CD14-positive monocyte (primary cell): ENCODE measurements at regions not wholly inside any gene's neighbourhood (a gene's known extent, or its start where the extent isn't known, plus 50 kb on each side); places are given as distances from the start of the nearest gene placed in this dataset.

ENCODE experiments used
- DNase-seq, 3 donors: peaks; one replicate each; pipeline ENCODE4 v3.0.0-alpha.2; 2011 to 2022
- H2AFZ ChIP-seq: 2 replicates; pipeline ENCODE4 v1.6.0; 2012; ENCODE audit warnings: mild to moderate bottlenecking, low read depth, low read length, inconsistent platforms; ENCODE audit not compliant: insufficient read depth, poor library complexity, severe bottlenecking
- H3K27ac ChIP-seq, 2 donors: 1 replicate in 1 of 2; 2 replicates in 1 of 2; pipeline ENCODE4 v1.5.1; 2012 to 2013; ENCODE audit warnings: low read length in 2 of 2, control low read depth in 1 of 2, inconsistent platforms in 1 of 2, low read depth in 1 of 2, mild to moderate bottlenecking in 1 of 2
- H3K27me3 ChIP-seq, 2 donors: one replicate each; pipeline versions ENCODE4 v1.6.0 to v1.6.1; 2011 to 2013; ENCODE audit warnings: low read length in 2 of 2; ENCODE audit not compliant: control insufficient read depth in 2 of 2, insufficient read depth in 2 of 2
- H3K36me3 ChIP-seq, 2 donors: replicated peaks in 1 of 2; 1 replicate in 1 of 2; 2 replicates in 1 of 2; pipeline versions ENCODE4 v1.5.1 to v1.6.1; 2012 to 2013; ENCODE audit warnings: low read length in 2 of 2, control low read depth in 1 of 2, inconsistent platforms in 1 of 2, mild to moderate bottlenecking in 1 of 2; ENCODE audit not compliant: insufficient read depth in 2 of 2, control insufficient read depth in 1 of 2
- H3K4me1 ChIP-seq, 2 donors: 1 replicate in 1 of 2; 2 replicates in 1 of 2; pipeline versions ENCODE4 v1.5.1 to v1.6.1; 2012 to 2013; ENCODE audit warnings: low read length in 2 of 2, control low read depth in 1 of 2, inconsistent platforms in 1 of 2, mild to moderate bottlenecking in 1 of 2, moderate library complexity in 1 of 2; ENCODE audit not compliant: insufficient read depth in 2 of 2, control insufficient read depth in 1 of 2
- H3K4me2 ChIP-seq: replicated peaks from 2 replicates; pipeline ENCODE3; 2012; ENCODE audit warnings: low read length, moderate library complexity, mild to moderate bottlenecking; ENCODE audit not compliant: poor library complexity, severe bottlenecking; ENCODE audit errors: extremely low read depth
- H3K4me3 ChIP-seq, 3 experiments: fragments of 200-600 bp in 1 of 3; sonication (generic) in 1 of 3; replicated peaks in 1 of 3; 1 replicate in 2 of 3; 2 replicates in 1 of 3; pipeline ENCODE4 v1.5.1; 2011 to 2013; ENCODE audit warnings: low read length in 3 of 3, mild to moderate bottlenecking in 3 of 3, control low read depth in 2 of 3, low read depth in 2 of 3, inconsistent platforms in 1 of 3, moderate library complexity in 1 of 3
- H3K79me2 ChIP-seq: 2 replicates; pipeline ENCODE4 v1.6.0; 2012; ENCODE audit warnings: mild to moderate bottlenecking, control low read depth, inconsistent platforms, low read length, moderate library complexity; ENCODE audit not compliant: insufficient read depth
- H3K9ac ChIP-seq: 2 replicates; pipeline ENCODE4 v1.6.0; 2017; ENCODE audit warnings: low read length, mild to moderate bottlenecking; ENCODE audit not compliant: insufficient read depth, poor library complexity, severe bottlenecking
- H3K9me3 ChIP-seq, 2 donors: replicated peaks in 1 of 2; 1 replicate in 1 of 2; 2 replicates in 1 of 2; pipeline versions ENCODE4 v1.5.1 to v1.6.1; 2012 to 2013; ENCODE audit warnings: low read length in 2 of 2, control low read depth in 1 of 2; ENCODE audit not compliant: control insufficient read depth in 1 of 2, insufficient read depth in 1 of 2
- H4K20me1 ChIP-seq: 2 replicates; pipeline ENCODE4 v1.6.0; 2012; ENCODE audit warnings: mild to moderate bottlenecking, low read length, control low read depth, moderate library complexity; ENCODE audit not compliant: insufficient read depth
- H3K27ac Mint-ChIP-seq, 7 donors: one replicate each; pipeline ENCODE4 v1.8.0; 2020; ENCODE audit warnings: mild to moderate bottlenecking in 7 of 7, mixed read lengths in 7 of 7, moderate library complexity in 6 of 7, inconsistent platforms in 2 of 7
- H3K27me3 Mint-ChIP-seq, 3 donors: one replicate each; pipeline ENCODE4 v1.8.0; 2021 to 2022; ENCODE audit warnings: low read depth in 3 of 3, mild to moderate bottlenecking in 3 of 3, mixed read lengths in 3 of 3, moderate library complexity in 3 of 3, inconsistent platforms in 1 of 3
- H3K36me3 Mint-ChIP-seq, 2 donors: one replicate each; pipeline ENCODE4 v1.8.0; 2020; ENCODE audit warnings: mixed read lengths in 2 of 2, inconsistent platforms in 1 of 2, mild to moderate bottlenecking in 1 of 2
- H3K4me1 Mint-ChIP-seq: one replicate; pipeline ENCODE4 v1.8.0; 2020; ENCODE audit warnings: mild to moderate bottlenecking, mixed read lengths
- H3K4me3 Mint-ChIP-seq, 2 donors: one replicate each; pipeline ENCODE4 v1.8.0; 2020; ENCODE audit warnings: mild to moderate bottlenecking in 2 of 2, mixed read lengths in 2 of 2, moderate library complexity in 1 of 2
- H3K9me3 Mint-ChIP-seq, 7 donors: one replicate each; pipeline ENCODE4 v1.8.0; 2020 to 2022; ENCODE audit warnings: mixed read lengths in 7 of 7, mild to moderate bottlenecking in 6 of 7, moderate library complexity in 6 of 7, inconsistent platforms in 2 of 7
- WGBS: methylation state at CpG from one replicate; pipeline ENCODE4 v1.1.5; 2013; ENCODE audit warnings: missing lambda C conversion rate; ENCODE audit not compliant: insufficient coverage; 5-methylcytosine and 5-hydroxymethylcytosine counted together
- intact Hi-C, 2 donors: fragments of 100-400 bp; cut with micrococcal nuclease; formaldehyde crosslinking; loops; one replicate each; pipeline versions ENCODE4 v1.15.0 to v1.15.1; 2023
- TF ChIP-seq, protein P1 (sequence below): fragments of 200-600 bp; IDR thresholded peaks from one replicate; pipeline ENCODE4 v1.8.0; 2022; ENCODE audit warnings: antibody characterized with exemption, mild to moderate bottlenecking

DNA sequence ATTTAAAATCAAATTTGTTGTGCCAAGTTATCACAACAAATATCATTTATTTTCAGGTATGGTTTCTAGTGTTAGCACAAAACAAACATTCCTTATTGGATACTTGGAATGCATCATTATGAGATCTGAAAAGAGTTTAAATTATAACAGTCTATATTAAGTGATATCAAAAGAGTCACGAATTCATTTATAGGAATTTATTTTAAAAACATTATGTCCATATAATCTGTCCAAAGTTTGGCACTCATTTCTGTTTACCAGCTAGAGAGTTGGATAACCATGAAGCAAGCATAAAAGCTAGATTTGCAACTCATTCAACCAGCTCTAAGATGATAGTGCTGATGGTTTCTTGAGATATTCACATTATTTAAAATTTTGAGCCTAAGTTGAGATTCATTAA, 453.2 kb downstream of the DOK5 start:
- peaks cover 3 to 17% (median 6%) of the 10 kb centered on the region in 7 donors for H3K9me3 Mint-ChIP-seq
- H3K4me1 Mint-ChIP-seq, result no peaks in the 10 kb centered on the region
- Histone ChIP-seq H4K20me1 (no peaks in the 10 kb centered on the region), H3K4me1 (no peaks in the 10 kb centered on the region), H3K4me3 (no peak overlapping the region), H3K27me3 (no peaks in the 10 kb centered on the region), H3K36me3 (no peaks in the 10 kb centered on the region), H3K9me3 (peaks cover 3% of the 10 kb centered on the region in 2 donors), H3K9ac (no peak overlapping the region), H3K4me2 (no peak overlapping the region), H3K27ac (no peak overlapping the region), H3K79me2 (no peaks in the 10 kb centered on the region), H2AFZ (no peak overlapping the region)
- H3K4me3 Mint-ChIP-seq, result no peak overlapping the region
- intact Hi-C loops, result no loop called here
- DNase-seq, result no peak
- no peaks in the 10 kb centered on the region for H3K27me3 Mint-ChIP-seq
- no peak overlapping the region for H3K27ac Mint-ChIP-seq
- no CpG with 5 or more reads among the region's 1 CpG for WGBS
- H3K36me3 Mint-ChIP-seq, result no peaks in the 10 kb centered on the region
- TF ChIP-seq, protein P1, sequence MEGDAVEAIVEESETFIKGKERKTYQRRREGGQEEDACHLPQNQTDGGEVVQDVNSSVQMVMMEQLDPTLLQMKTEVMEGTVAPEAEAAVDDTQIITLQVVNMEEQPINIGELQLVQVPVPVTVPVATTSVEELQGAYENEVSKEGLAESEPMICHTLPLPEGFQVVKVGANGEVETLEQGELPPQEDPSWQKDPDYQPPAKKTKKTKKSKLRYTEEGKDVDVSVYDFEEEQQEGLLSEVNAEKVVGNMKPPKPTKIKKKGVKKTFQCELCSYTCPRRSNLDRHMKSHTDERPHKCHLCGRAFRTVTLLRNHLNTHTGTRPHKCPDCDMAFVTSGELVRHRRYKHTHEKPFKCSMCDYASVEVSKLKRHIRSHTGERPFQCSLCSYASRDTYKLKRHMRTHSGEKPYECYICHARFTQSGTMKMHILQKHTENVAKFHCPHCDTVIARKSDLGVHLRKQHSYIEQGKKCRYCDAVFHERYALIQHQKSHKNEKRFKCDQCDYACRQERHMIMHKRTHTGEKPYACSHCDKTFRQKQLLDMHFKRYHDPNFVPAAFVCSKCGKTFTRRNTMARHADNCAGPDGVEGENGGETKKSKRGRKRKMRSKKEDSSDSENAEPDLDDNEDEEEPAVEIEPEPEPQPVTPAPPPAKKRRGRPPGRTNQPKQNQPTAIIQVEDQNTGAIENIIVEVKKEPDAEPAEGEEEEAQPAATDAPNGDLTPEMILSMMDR, result no peak

DNA sequence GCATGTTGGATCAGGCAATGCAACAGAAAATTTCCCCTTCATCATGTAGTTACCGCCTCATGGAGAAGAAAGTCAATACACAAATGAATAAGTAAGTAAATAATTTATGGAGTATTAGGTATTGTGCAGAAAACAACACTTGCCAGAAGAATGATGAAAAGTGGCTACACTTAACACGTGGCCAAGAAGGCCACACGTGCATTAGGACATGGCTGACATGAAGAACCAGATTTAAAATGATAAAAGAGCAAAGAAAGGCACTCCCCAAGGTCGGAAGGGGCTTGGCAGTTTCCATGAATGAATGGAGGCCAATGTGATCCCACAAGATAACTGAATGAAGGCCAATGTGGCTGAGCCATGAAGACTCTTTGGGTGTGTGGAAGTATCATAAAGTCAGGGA, 447.2 kb downstream of the DOK5 start:
- H3K4me3 Mint-ChIP-seq, result no peak overlapping the region
- TF ChIP-seq, protein P1, result no peak
- no peaks in the 10 kb centered on the region for H3K4me1 ChIP-seq
- no peak for DNase-seq
- H3K36me3 Mint-ChIP-seq, result no peaks in the 10 kb centered on the region
- H3K9ac ChIP-seq, result no peak overlapping the region
- no peak overlapping the region for H3K27ac Mint-ChIP-seq
- no peaks in the 10 kb centered on the region for H4K20me1 ChIP-seq
- H3K27ac ChIP-seq, result no peak overlapping the region
- H3K4me2 ChIP-seq, result no peak overlapping the region
- no peak overlapping the region for H2AFZ ChIP-seq
- H3K9me3 ChIP-seq, result peaks cover 0 to 4% of the 10 kb centered on the region in 2 donors
- H3K27me3 ChIP-seq, result no peaks in the 10 kb centered on the region
- WGBS, result 81% methylated on average over 3 of the region's 4 CpGs
- H3K27me3 Mint-ChIP-seq, result no peaks in the 10 kb centered on the region
- H3K36me3 ChIP-seq, result no peaks in the 10 kb centered on the region
- H3K4me1 Mint-ChIP-seq, result no peaks in the 10 kb centered on the region
- intact Hi-C loops, result no loop called here
- peaks cover 0 to 10% (median 6%) of the 10 kb centered on the region in 7 donors for H3K9me3 Mint-ChIP-seq
- no peaks in the 10 kb centered on the region for H3K79me2 ChIP-seq
- no peak overlapping the region for H3K4me3 ChIP-seq
